K562 (cell line): ENCODE measurements at regions not wholly inside any gene's neighbourhood (a gene's known extent, or its start where the extent isn't known, plus 50 kb on each side); places are given as distances from the start of the nearest gene placed in this dataset.

ENCODE experiments used
- CTBP1 ChIP-seq: fragments of 450-650 bp; IDR thresholded peaks from 2 replicates; pipeline ENCODE4 v1.6.1; 2016; ENCODE audit warnings: borderline replicate concordance
- EGR1 ChIP-seq: fragments of 450-650 bp; conservative IDR thresholded peaks from 2 replicates; pipeline ENCODE4 v1.6.1; 2017; ENCODE audit warnings: mild to moderate bottlenecking
- FOXM1 ChIP-seq, 2 experiments: fragments of 450-650 bp in 1 of 2; sonication (generic) in 1 of 2; formaldehyde crosslinking in 1 of 2; IDR thresholded peaks; 2 replicates each; pipeline versions ENCODE4 v1.6.1 to v1.9.0; 2017 to 2022; ENCODE audit warnings: low read depth in 2 of 2, mild to moderate bottlenecking in 2 of 2, missing genetic modification reagents in 1 of 2, moderate library complexity in 1 of 2
- GABPA ChIP-seq: fragments of 200-800 bp; sonication (Bioruptor generic); conservative IDR thresholded peaks from 2 replicates; pipeline ENCODE4 v1.6.1; 2016; ENCODE audit warnings: low read depth, missing genetic modification characterization, missing compliant biosample characterization
- JUN ChIP-seq, 2 experiments: sonication (generic) in 1 of 2; formaldehyde crosslinking in 1 of 2; IDR thresholded peaks; 2 replicates each; pipeline versions ENCODE4 v1.6.1 to v1.8.0; 2012 to 2022; ENCODE audit warnings: borderline replicate concordance in 2 of 2, mild to moderate bottlenecking in 2 of 2, improper control_type of control experiment in 1 of 2, low read depth in 1 of 2, low read length in 1 of 2, missing genetic modification reagents in 1 of 2
- POLR2A ChIP-seq: fragments of 450-650 bp; conservative IDR thresholded peaks from 2 replicates; pipeline ENCODE4 v1.6.1; 2016
- POLR2AphosphoS2 ChIP-seq: IDR thresholded peaks from 2 replicates; pipeline ENCODE4 v1.6.1; 2012; ENCODE audit warnings: low read length, improper control_type of control experiment
- SP1 ChIP-seq: sonication (generic); formaldehyde crosslinking; IDR thresholded peaks from 2 replicates; pipeline ENCODE4 v1.8.1; 2022; ENCODE audit warnings: mild to moderate bottlenecking, missing genetic modification reagents
- TAF1 ChIP-seq: IDR thresholded peaks from 2 replicates; pipeline ENCODE4 v1.6.1; 2011; ENCODE audit warnings: mild to moderate bottlenecking, low read length, moderate library complexity; ENCODE audit not compliant: insufficient read depth, control insufficient read depth, severe bottlenecking; ENCODE audit errors: extremely low read depth
- ZNF696 ChIP-seq: fragments of 250-450 bp; sonication (Bioruptor Pico); conservative IDR thresholded peaks from 2 replicates; pipeline ENCODE4 v1.4.0; 2020; ENCODE audit warnings: mild to moderate bottlenecking, moderate library complexity
- ZNF699 ChIP-seq: fragments of 250-450 bp; sonication (Bioruptor Pico); IDR thresholded peaks from 2 replicates; pipeline ENCODE4 v1.8.0; 2021; ENCODE audit warnings: mild to moderate bottlenecking, moderate library complexity; ENCODE audit not compliant: insufficient replicate concordance
- ZNF780A ChIP-seq: fragments of 250-450 bp; sonication (Bioruptor Pico); IDR thresholded peaks from 2 replicates; pipeline ENCODE4 v1.5.0; 2021; ENCODE audit warnings: mild to moderate bottlenecking
- TF ChIP-seq, protein P1 (sequence below): fragments of 250-450 bp; sonication (Bioruptor Pico); IDR thresholded peaks from 2 replicates; pipeline ENCODE4 v1.9.0; 2021; ENCODE audit warnings: mild to moderate bottlenecking, inconsistent platforms
- TF ChIP-seq, protein P2 (sequence below), 3 experiments: IDR thresholded peaks in 2 of 3; conservative IDR thresholded peaks in 1 of 3; 2 replicates each; pipeline ENCODE4 v1.5.1; 2011 to 2012; ENCODE audit warnings: low read length in 3 of 3, mild to moderate bottlenecking in 3 of 3, control low read depth in 2 of 3, improper control_type of control experiment in 1 of 3, inconsistent platforms in 1 of 3, low read depth in 1 of 3, mixed read lengths in 1 of 3, moderate library complexity in 1 of 3; ENCODE audit not compliant: insufficient read depth in 2 of 3

DNA sequence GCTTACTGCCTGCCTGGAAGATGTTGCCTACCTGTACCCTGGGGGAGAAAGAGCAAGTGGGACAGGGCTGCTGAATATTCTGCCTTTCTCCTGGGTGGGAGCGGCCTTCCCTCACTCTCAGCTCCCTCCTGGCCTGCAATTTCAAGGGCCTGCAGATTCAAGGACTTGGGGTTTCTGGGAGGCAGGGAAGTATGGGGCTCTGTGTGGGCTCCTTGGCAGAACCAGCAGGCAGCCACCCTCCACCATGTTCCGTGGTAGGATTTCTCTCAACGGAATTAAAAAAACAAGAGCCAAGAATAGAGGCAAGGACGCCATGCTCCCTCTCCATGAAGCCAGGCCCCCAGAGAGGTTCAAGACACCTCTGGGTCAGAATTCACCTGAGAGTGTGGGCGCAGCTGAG, 127.7 kb downstream of the NAV1 start:
- TF ChIP-seq, protein P1, sequence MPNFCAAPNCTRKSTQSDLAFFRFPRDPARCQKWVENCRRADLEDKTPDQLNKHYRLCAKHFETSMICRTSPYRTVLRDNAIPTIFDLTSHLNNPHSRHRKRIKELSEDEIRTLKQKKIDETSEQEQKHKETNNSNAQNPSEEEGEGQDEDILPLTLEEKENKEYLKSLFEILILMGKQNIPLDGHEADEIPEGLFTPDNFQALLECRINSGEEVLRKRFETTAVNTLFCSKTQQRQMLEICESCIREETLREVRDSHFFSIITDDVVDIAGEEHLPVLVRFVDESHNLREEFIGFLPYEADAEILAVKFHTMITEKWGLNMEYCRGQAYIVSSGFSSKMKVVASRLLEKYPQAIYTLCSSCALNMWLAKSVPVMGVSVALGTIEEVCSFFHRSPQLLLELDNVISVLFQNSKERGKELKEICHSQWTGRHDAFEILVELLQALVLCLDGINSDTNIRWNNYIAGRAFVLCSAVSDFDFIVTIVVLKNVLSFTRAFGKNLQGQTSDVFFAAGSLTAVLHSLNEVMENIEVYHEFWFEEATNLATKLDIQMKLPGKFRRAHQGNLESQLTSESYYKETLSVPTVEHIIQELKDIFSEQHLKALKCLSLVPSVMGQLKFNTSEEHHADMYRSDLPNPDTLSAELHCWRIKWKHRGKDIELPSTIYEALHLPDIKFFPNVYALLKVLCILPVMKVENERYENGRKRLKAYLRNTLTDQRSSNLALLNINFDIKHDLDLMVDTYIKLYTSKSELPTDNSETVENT = no peak
- no peak for TF ChIP-seq EGR1
- TF ChIP-seq POLR2A = no peak
- TF ChIP-seq FOXM1 (IDR thresholded peaks at IDR 0.05; ENCODE audit: low read depth) = no peak
- no peak for TF ChIP-seq FOXM1 (CRISPR knock-in tag; IDR thresholded peaks at IDR 0.05; ENCODE audit: low read depth)
- TF ChIP-seq, protein P2, sequence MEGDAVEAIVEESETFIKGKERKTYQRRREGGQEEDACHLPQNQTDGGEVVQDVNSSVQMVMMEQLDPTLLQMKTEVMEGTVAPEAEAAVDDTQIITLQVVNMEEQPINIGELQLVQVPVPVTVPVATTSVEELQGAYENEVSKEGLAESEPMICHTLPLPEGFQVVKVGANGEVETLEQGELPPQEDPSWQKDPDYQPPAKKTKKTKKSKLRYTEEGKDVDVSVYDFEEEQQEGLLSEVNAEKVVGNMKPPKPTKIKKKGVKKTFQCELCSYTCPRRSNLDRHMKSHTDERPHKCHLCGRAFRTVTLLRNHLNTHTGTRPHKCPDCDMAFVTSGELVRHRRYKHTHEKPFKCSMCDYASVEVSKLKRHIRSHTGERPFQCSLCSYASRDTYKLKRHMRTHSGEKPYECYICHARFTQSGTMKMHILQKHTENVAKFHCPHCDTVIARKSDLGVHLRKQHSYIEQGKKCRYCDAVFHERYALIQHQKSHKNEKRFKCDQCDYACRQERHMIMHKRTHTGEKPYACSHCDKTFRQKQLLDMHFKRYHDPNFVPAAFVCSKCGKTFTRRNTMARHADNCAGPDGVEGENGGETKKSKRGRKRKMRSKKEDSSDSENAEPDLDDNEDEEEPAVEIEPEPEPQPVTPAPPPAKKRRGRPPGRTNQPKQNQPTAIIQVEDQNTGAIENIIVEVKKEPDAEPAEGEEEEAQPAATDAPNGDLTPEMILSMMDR (IDR thresholded peaks at IDR 0.05 in 2 of 3, conservative IDR thresholded peaks at IDR 0.05 in 1 of 3; ENCODE audit: insufficient read depth in 2 of 3, low read depth in 1 of 3, low read length in 3 of 3) = no peak
- TF ChIP-seq GABPA (tag) = no peak
- no peak for TF ChIP-seq JUN (IDR thresholded peaks at IDR 0.05; ENCODE audit: borderline replicate concordance, low read depth, low read length)
- no peak for TF ChIP-seq JUN (CRISPR knock-in tag; IDR thresholded peaks at IDR 0.05; ENCODE audit: borderline replicate concordance)
- no peak for TF ChIP-seq CTBP1
- no peak for TF ChIP-seq ZNF780A
- no peak for TF ChIP-seq ZNF696
- TF ChIP-seq SP1 (CRISPR knock-in tag) = no peak
- TF ChIP-seq ZNF699 (CRISPR knock-in tag) = no peak
- TF ChIP-seq TAF1 = no peak
- no peak for TF ChIP-seq POLR2AphosphoS2
